SK-N-SH (cell line): ENCODE measurements at regions not wholly inside any gene's neighbourhood (a gene's known extent, or its start where the extent isn't known, plus 50 kb on each side); places are given as distances from the start of the nearest gene placed in this dataset.

ENCODE experiments used
- CTCF ChIA-PET: fragments of 300-600, 350-600 bp; formaldehyde crosslinking; extraction: SDS; loops from one replicate; lab custom pipeline; 2021; lab: Yijun Ruan, JAX
- POLR2A ChIA-PET: fragments of 350-600 bp; sonication (Branson Sonifier 250); formaldehyde crosslinking; extraction: SDS; loops from one replicate; lab custom pipeline; 2020; ENCODE audit warnings: antibody characterized with exemption, inconsistent platforms; lab: Yijun Ruan, JAX
- DNase-seq: peaks from one replicate; pipeline ENCODE4 v3.0.0; 2012
- H2AFZ ChIP-seq: fragments of 200-600 bp; sonication (generic); 2 replicates; pipeline ENCODE4 v1.8.1; 2016; ENCODE audit warnings: antibody characterized with exemption, mild to moderate bottlenecking, low read depth
- H3F3A ChIP-seq: fragments of 200-600 bp; sonication (generic); replicated peaks from 2 replicates; pipeline ENCODE3; 2016; ENCODE audit warnings: antibody characterized with exemption, mild to moderate bottlenecking; ENCODE audit not compliant: insufficient read depth
- H3K27ac ChIP-seq, 2 experiments: fragments of 200-500 bp in 1 of 2; fragments of 200-600 bp in 1 of 2; sonication (Bioruptor generic) in 1 of 2; sonication (generic), shearing (Covaris generic) in 1 of 2; 2 replicates each; pipeline versions ENCODE4 v1.5.1 to v1.6.1; 2014 to 2016; ENCODE audit warnings: low read depth in 2 of 2, inconsistent platforms in 1 of 2, low read length in 1 of 2, mild to moderate bottlenecking in 1 of 2, mixed read lengths in 1 of 2
- H3K27me3 ChIP-seq: fragments of 200-600 bp; sonication (generic), shearing (Covaris generic); 2 replicates; pipeline ENCODE4 v1.6.1; 2016; ENCODE audit warnings: mixed run types; ENCODE audit not compliant: insufficient read depth
- H3K36me3 ChIP-seq, 2 experiments: fragments of 200-500 bp in 1 of 2; fragments of 200-600 bp in 1 of 2; sonication (Bioruptor generic) in 1 of 2; sonication (generic) in 1 of 2; replicated peaks in 1 of 2; 2 replicates each; pipeline versions ENCODE3 to v1.5.1; 2014 to 2016; ENCODE audit warnings: low read length in 1 of 2, mild to moderate bottlenecking in 1 of 2; ENCODE audit not compliant: insufficient read depth in 2 of 2, control insufficient read depth in 1 of 2
- H3K4me1 ChIP-seq, 2 experiments: fragments of 200-500 bp in 1 of 2; fragments of 200-600 bp in 1 of 2; sonication (Bioruptor generic) in 1 of 2; sonication (generic), shearing (Covaris generic) in 1 of 2; 2 replicates each; pipeline versions ENCODE4 v1.5.1 to v1.6.1; 2014 to 2016; ENCODE audit warnings: low read depth in 1 of 2, low read length in 1 of 2, mixed run types in 1 of 2; ENCODE audit not compliant: insufficient read depth in 2 of 2, control insufficient read depth in 1 of 2
- H3K4me2 ChIP-seq: fragments of 200-600 bp; sonication (generic), shearing (Covaris generic); 2 replicates; pipeline ENCODE4 v1.6.1; 2017; ENCODE audit warnings: mixed run types
- H3K4me3 ChIP-seq, 2 experiments: fragments of 200-500 bp in 1 of 2; fragments of 200-600 bp in 1 of 2; sonication (Bioruptor generic) in 1 of 2; sonication (generic), shearing (Covaris generic) in 1 of 2; 2 replicates each; pipeline versions ENCODE4 v1.5.1 to v1.8.1; 2014 to 2016; ENCODE audit warnings: low read depth in 2 of 2, inconsistent platforms in 1 of 2, low read length in 1 of 2, mild to moderate bottlenecking in 1 of 2, mixed read lengths in 1 of 2, moderate library complexity in 1 of 2
- H3K79me2 ChIP-seq: fragments of 200-600 bp; sonication (generic); 2 replicates; pipeline ENCODE4 v1.8.1; 2017; ENCODE audit warnings: mild to moderate bottlenecking; ENCODE audit not compliant: insufficient read depth
- H3K9ac ChIP-seq: fragments of 200-600 bp; sonication (generic); 2 replicates; pipeline ENCODE4 v1.6.1; 2017; ENCODE audit warnings: mixed run types
- H3K9me2 ChIP-seq: fragments of 200-600 bp; sonication (generic); 2 replicates; pipeline ENCODE4 v1.6.1; 2017; ENCODE audit warnings: mixed run types
- H3K9me3 ChIP-seq: fragments of 200-600 bp; sonication (generic); 2 replicates; pipeline ENCODE4 v1.6.1; 2017; ENCODE audit warnings: mixed run types, mild to moderate bottlenecking, moderate library complexity
- H4K20me1 ChIP-seq: fragments of 200-600 bp; sonication (generic); 2 replicates; pipeline ENCODE4 v1.6.1; 2017; ENCODE audit warnings: mild to moderate bottlenecking, mixed run types; ENCODE audit not compliant: insufficient read depth
- EP300 ChIP-seq, 2 experiments: IDR thresholded peaks; 2 replicates each; pipeline versions ENCODE4 v1.4.0 to v1.6.1; 2012; ENCODE audit warnings: borderline replicate concordance in 1 of 2, low read depth in 1 of 2, low read length in 1 of 2
- FOSL2 ChIP-seq: IDR thresholded peaks from 2 replicates; pipeline ENCODE4 v1.4.0; 2012; ENCODE audit warnings: low read depth, mild to moderate bottlenecking, moderate library complexity, borderline replicate concordance
- FOXJ3 ChIP-seq: sonication (generic); formaldehyde crosslinking; IDR thresholded peaks from 2 replicates; pipeline ENCODE4 v1.5.1; 2020; ENCODE audit warnings: mild to moderate bottlenecking, missing genetic modification reagents
- MEF2A ChIP-seq: IDR thresholded peaks from 2 replicates; pipeline ENCODE4 v1.4.0; 2012; ENCODE audit warnings: low read depth, borderline replicate concordance
- NFIC ChIP-seq: IDR thresholded peaks from 2 replicates; pipeline ENCODE4 v1.4.0; 2012; ENCODE audit warnings: borderline replicate concordance
- RAD21 ChIP-seq: IDR thresholded peaks from 2 replicates; pipeline ENCODE4 v1.6.1; 2012; ENCODE audit warnings: mild to moderate bottlenecking, low read length
- RXRA ChIP-seq: IDR thresholded peaks from 2 replicates; pipeline ENCODE4 v1.4.0; 2012; ENCODE audit warnings: low read depth, mild to moderate bottlenecking, borderline replicate concordance
- SIN3A ChIP-seq: IDR thresholded peaks from 2 replicates; pipeline ENCODE4 v1.6.1; 2012; ENCODE audit warnings: low read depth, mild to moderate bottlenecking, low read length, moderate library complexity, borderline replicate concordance
- SMC3 ChIP-seq: IDR thresholded peaks from 2 replicates; pipeline ENCODE4 v1.6.1; 2012; ENCODE audit warnings: low read depth, low read length, improper control_type of control experiment
- TAF1 ChIP-seq: IDR thresholded peaks from 2 replicates; pipeline ENCODE4 v1.6.1; 2012; ENCODE audit warnings: low read depth, mild to moderate bottlenecking, low read length, moderate library complexity, borderline replicate concordance
- TCF12 ChIP-seq: IDR thresholded peaks from 2 replicates; pipeline ENCODE4 v1.4.0; 2012
- WGBS: methylation state at CpG from one replicate; pipeline ENCODE4 v1.1.6; 2017; ENCODE audit warnings: low lambda C conversion rate; 5-methylcytosine and 5-hydroxymethylcytosine counted together
- TF ChIP-seq, protein P1 (sequence below): IDR thresholded peaks from 2 replicates; pipeline ENCODE4 v1.4.0; 2012; ENCODE audit warnings: low read depth, borderline replicate concordance
- TF ChIP-seq, protein P2 (sequence below): IDR thresholded peaks from 2 replicates; pipeline ENCODE4 v1.4.0; 2012; ENCODE audit warnings: low read depth
- TF ChIP-seq, protein P3 (sequence below): fragments of 150-350 bp; IDR thresholded peaks from 2 replicates; pipeline ENCODE4 v1.6.1; 2017; ENCODE audit warnings: antibody characterized with exemption, low read length, low read depth, borderline replicate concordance

DNA sequence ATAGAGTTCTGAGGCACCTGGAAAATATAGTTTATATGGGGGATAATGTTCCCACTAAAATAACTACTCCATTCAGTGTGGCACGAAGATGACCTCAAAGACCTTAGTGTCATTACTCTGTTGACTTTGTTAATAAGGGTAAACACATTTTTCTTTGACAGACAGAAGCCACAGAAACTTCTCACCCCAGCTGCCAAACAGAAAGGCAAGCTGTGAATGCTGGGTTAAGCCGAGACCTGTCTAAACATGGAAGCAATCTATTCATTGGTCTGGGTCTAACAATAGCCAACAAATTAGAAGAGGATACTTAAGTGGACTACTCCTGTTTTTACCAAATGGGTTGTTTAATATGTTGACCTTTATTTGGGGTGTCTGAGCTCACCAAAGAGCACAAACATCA lies 171.4 kb downstream of the TLE1 start:
- Histone ChIP-seq H3K9me2 (no peaks in the 10 kb centered on the region), H3K79me2 (no peaks in the 10 kb centered on the region), H3K4me3 (no peak overlapping the region), H3F3A (no peaks in the 10 kb centered on the region), H3K4me1 (no peaks in the 10 kb centered on the region), H3K27ac (no peak overlapping the region), H3K9ac (no peak overlapping the region), H2AFZ (no peak overlapping the region), H4K20me1 (no peaks in the 10 kb centered on the region), H3K27me3 (no peaks in the 10 kb centered on the region), H3K36me3 (no peaks in the 10 kb centered on the region), H3K4me2 (no peak overlapping the region), H3K9me3 (no peaks in the 10 kb centered on the region)
- ChIA-PET CTCF (no interaction called here), POLR2A (no interaction called here)
- TF ChIP-seq, protein P1, sequence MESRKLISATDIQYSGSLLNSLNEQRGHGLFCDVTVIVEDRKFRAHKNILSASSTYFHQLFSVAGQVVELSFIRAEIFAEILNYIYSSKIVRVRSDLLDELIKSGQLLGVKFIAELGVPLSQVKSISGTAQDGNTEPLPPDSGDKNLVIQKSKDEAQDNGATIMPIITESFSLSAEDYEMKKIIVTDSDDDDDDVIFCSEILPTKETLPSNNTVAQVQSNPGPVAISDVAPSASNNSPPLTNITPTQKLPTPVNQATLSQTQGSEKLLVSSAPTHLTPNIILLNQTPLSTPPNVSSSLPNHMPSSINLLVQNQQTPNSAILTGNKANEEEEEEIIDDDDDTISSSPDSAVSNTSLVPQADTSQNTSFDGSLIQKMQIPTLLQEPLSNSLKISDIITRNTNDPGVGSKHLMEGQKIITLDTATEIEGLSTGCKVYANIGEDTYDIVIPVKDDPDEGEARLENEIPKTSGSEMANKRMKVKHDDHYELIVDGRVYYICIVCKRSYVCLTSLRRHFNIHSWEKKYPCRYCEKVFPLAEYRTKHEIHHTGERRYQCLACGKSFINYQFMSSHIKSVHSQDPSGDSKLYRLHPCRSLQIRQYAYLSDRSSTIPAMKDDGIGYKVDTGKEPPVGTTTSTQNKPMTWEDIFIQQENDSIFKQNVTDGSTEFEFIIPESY: no peak
- TF ChIP-seq NFIC: no peak
- TF ChIP-seq SIN3A: no peak
- no peak for TF ChIP-seq TCF12
- no peak for TF ChIP-seq FOXJ3 (CRISPR knock-in tag)
- TF ChIP-seq SMC3: no peak
- TF ChIP-seq FOSL2: no peak
- no peak for TF ChIP-seq TAF1
- TF ChIP-seq, protein P2, sequence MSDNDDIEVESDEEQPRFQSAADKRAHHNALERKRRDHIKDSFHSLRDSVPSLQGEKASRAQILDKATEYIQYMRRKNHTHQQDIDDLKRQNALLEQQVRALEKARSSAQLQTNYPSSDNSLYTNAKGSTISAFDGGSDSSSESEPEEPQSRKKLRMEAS: no peak
- no peak for TF ChIP-seq MEF2A
- DNase-seq: no peak
- 58% methylated on average over 2 of the region's 2 CpGs for WGBS

DNA sequence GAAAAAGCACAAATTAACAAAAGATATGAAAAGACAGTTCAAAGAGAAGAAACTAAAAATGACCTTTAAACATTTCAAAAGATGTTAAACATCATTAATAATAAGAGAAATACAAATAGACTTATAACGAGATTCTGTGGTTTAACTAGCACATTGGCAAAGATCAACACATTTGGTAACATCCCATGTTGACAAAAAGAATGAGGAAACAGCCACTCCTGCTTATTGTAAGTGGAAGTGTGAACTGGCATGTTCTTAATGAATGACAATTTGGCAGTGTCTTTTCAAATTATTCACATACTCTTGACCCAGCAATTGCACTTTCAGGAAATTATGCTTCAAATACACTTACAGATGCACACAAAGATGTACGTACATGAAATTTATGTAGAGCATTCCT lies 176.3 kb downstream of the TLE1 start:
- no peaks in the 10 kb centered on the region for H3K79me2 ChIP-seq
- H2AFZ ChIP-seq: no peak overlapping the region
- no peak overlapping the region for H3K9ac ChIP-seq
- H3K27me3 ChIP-seq: no peaks in the 10 kb centered on the region
- POLR2A ChIA-PET: no interaction called here
- TF ChIP-seq RAD21: no peak
- TF ChIP-seq, all 33 proteins: peak for 0
- Histone ChIP-seq H4K20me1 (no peaks in the 10 kb centered on the region), H3K4me2 (no peak overlapping the region), H3K36me3 (no peaks in the 10 kb centered on the region), H3K4me3 (no peak overlapping the region), H3K27ac (no peak overlapping the region), H3K9me2 (no peaks in the 10 kb centered on the region), H3K9me3 (no peaks in the 10 kb centered on the region), H3F3A (no peaks in the 10 kb centered on the region), H3K4me1 (no peaks in the 10 kb centered on the region)
- 73% methylated on average over 2 of the region's 2 CpGs for WGBS
- CTCF ChIA-PET: no interaction called here
- DNase-seq: no peak

DNA sequence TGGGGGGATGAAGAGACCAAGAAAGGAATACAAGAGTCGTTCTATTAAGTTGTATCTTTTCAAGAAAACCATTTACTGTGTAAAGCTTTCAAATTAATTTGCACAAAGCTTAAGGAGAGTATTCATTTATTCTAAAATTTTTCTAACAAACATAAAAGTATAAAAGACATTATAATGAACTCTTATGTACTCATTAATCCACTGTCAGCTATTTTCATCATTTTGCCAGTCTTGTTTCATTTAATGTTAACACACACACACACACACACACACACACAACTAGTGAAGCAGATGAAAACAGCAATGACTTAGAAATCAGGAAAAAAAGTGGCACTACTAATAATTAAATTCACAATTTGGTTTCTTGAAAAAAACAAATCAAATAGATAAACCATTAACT lies 176.7 kb downstream of the TLE1 start:
- no peak for DNase-seq
- Histone ChIP-seq H3F3A (no peaks in the 10 kb centered on the region), H3K9me2 (no peaks in the 10 kb centered on the region), H3K27me3 (no peaks in the 10 kb centered on the region), H3K4me1 (no peaks in the 10 kb centered on the region), H3K79me2 (no peaks in the 10 kb centered on the region), H3K4me2 (no peak overlapping the region), H3K9me3 (no peaks in the 10 kb centered on the region), H4K20me1 (no peaks in the 10 kb centered on the region), H3K27ac (no peak overlapping the region), H3K9ac (no peak overlapping the region), H3K36me3 (no peaks in the 10 kb centered on the region), H2AFZ (no peak overlapping the region), H3K4me3 (no peak overlapping the region)
- WGBS: 25% methylated on average over 1 of the region's 1 CpG
- CTCF ChIA-PET: interaction anchor here (1.2 kb wide), 1 partner anchor 12 kb away, joined by 3 read pairs; no protein-coding TSS in a partner anchor
- POLR2A ChIA-PET: no interaction called here
- TF ChIP-seq TAF1 (no peak), EP300 (IDR thresholded peaks at IDR 0.05; ENCODE audit: borderline replicate concordance in 1 of 2, low read depth in 1 of 2, low read length in 1 of 2) (no peak), TCF12 (no peak), RXRA (no peak)
- TF ChIP-seq, protein P2: no peak
- TF ChIP-seq, protein P3, sequence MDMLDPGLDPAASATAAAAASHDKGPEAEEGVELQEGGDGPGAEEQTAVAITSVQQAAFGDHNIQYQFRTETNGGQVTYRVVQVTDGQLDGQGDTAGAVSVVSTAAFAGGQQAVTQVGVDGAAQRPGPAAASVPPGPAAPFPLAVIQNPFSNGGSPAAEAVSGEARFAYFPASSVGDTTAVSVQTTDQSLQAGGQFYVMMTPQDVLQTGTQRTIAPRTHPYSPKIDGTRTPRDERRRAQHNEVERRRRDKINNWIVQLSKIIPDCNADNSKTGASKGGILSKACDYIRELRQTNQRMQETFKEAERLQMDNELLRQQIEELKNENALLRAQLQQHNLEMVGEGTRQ: no peak
